D721Med (cell line): ENCODE measurements at regions not wholly inside any gene's neighbourhood (a gene's known extent, or its start where the extent isn't known, plus 50 kb on each side); places are given as distances from the start of the nearest gene placed in this dataset.

ENCODE experiments used
- DNase-seq: peaks from one replicate; pipeline ENCODE4 v3.0.0; 2011; ENCODE audit warnings: low spot score; ENCODE audit not compliant: insufficient read length
- FAIRE-seq: peaks from 2 replicates; lab custom pipeline; 2011; peaks lifted over from hg19 to GRCh38; lab: Jason Lieb, UNC
- CTCF ChIP-seq: IDR thresholded peaks from 2 replicates; pipeline ENCODE4 v1.5.1; 2012; ENCODE audit warnings: mild to moderate bottlenecking, control low read depth; ENCODE audit not compliant: insufficient read depth; ENCODE audit errors: missing control alignments

GRCh38 chr20:50403565-50404418 lies 106.4 kb upstream of the PTPN1 start:
- FAIRE-seq, result no peak

GRCh38 chr20:50404419-50405234 lies 105.6 kb upstream of the PTPN1 start:
- DNase-seq (no peak), FAIRE-seq (no peak)
- TF ChIP-seq CTCF, result no peak

More at GRCh38 chr20:50403565-50404418, 106.4 kb upstream of the PTPN1 start:
- no peak for TF ChIP-seq CTCF
- no peak for DNase-seq

GRCh38 chr20:50405235-50405914 lies 104.8 kb upstream of the PTPN1 start:
- TF ChIP-seq CTCF, result no peak
- FAIRE-seq (no peak), DNase-seq (no peak)

GRCh38 chr20:50405915-50406609 lies 104.1 kb upstream of the PTPN1 start:
- no peak for FAIRE-seq
- TF ChIP-seq CTCF, result no peak
- DNase-seq, result no peak

GRCh38 chr20:50406610-50407136 lies 103.5 kb upstream of the PTPN1 start:
- DNase-seq (no peak), FAIRE-seq (no peak)
- no peak for TF ChIP-seq CTCF
